ENCODE measurements at regions not wholly inside any gene's neighbourhood (a gene's known extent, or its start where the extent isn't known, plus 50 kb on each side); places are given as distances from the start of the nearest gene placed in this dataset.
A peak's percentile ranks its signal among the peaks of the same experiment; 100 is the strongest.

- DNase-seq (ENCODE audit: low spot score) = no peak
- no peak for FAIRE-seq
Observed at GRCh38 chr2:10236571-10237391, 65.9 kb upstream of the HPCAL1 start.

DNA sequence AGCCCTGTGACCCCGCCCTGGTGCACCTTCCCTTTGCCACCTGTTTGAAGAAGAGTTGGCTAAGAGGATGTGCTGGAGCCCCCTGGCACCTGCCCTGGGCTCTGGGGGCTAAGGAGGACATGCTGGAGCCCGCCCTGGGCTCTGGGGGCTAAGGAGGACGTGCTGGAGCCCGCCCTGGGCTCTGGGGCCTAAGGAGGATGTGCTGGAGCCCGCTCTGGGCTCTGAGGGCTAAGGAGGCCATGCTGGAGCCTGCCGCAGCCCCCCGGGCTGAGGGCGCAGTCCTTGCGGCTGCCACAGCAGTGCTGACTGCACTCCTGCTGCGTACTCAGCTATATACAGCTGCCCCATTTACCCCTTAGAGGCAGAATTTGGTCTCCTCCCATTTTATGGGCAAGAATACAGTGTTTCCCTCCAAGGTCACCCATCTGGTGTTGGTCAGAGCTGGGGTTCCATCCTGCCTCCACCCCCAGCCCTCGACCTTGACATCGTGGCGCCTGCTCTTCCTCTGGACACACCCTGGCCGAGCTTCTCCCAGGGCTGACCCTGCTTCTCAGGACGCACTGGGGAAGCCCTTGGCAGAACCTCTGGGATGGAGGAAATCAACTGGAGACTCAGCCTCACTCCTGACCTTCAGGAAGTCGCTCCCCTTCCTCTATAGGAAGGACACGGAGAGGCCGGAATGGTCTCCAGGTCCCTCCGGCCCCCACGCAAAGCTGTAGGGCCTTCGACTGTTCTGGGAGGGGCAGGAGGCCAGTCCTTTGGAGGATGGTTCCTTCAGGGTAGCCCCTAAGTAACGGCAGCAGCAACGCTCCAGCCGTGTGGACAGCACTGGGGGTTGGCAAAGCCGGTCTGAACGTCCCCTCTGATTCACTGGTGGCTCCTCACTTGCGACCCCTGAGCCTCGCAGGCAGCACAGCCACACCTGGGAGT is 65.0 kb upstream of the HPCAL1 start:
- DNase-seq (ENCODE audit: low spot score) = no peak
- FAIRE-seq = no peak

DNA sequence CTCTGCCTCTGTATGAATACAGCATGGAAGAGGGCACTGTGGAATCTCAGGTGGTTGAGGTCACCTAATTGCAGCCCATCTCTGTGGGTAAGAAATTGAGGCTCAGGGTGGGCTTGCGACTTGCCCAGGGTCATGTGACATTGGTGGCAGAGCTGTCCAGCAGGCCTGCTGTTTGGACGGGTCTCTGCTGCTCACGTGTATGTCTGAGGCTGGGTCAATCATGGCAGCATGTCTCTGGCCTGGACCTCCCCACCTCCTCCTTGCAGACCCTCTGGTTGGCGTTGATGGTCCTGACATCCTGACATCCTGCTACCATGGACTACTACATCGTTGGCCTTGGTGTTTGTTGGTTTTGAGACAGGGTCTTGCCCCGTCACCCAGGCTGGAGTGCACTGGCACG is 64.3 kb upstream of the HPCAL1 start:
- no peak for DNase-seq (ENCODE audit: low spot score)
- no peak for FAIRE-seq

- FAIRE-seq = no peak
Observed at GRCh38 chr2:10238991-10239485, 63.7 kb upstream of the HPCAL1 start.

GRCh38 chr2:10239561-10239967 is 63.1 kb upstream of the HPCAL1 start:
- no peak for DNase-seq (ENCODE audit: low spot score)
- FAIRE-seq = no peak

More at GRCh38 chr2:10238991-10239485, 63.7 kb upstream of the HPCAL1 start:
- no peak for DNase-seq (ENCODE audit: low spot score)

DNA sequence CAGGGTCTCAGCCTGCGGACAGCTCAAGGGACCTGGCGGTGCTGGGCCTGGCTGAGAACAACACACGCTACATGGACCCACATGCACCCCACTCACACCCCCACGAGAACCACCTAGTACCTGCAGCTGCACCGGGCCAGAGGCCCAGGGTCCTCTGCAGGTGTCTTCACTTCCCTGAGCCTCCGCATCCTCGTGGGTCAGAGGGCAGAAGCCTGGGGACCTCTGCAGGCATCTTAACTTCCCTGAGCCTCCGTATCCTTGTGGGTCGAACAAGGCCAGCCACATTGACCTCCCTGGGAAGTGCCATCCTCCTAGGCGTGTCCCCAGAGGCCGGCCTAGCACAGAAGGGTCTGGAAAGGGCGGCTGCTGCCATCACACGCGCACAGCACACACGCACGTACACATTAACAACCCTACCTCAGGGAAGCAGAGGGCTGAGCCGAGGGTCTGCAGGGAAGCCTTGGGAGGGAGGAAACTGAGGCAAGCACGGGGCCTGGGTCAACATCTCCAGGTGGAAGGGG is 62.5 kb upstream of the HPCAL1 start:
- FAIRE-seq (no peak), DNase-seq (ENCODE audit: low spot score) (no peak)

- FAIRE-seq = no peak
Observed at GRCh38 chr2:10240911-10241610, 61.6 kb upstream of the HPCAL1 start.

DNA sequence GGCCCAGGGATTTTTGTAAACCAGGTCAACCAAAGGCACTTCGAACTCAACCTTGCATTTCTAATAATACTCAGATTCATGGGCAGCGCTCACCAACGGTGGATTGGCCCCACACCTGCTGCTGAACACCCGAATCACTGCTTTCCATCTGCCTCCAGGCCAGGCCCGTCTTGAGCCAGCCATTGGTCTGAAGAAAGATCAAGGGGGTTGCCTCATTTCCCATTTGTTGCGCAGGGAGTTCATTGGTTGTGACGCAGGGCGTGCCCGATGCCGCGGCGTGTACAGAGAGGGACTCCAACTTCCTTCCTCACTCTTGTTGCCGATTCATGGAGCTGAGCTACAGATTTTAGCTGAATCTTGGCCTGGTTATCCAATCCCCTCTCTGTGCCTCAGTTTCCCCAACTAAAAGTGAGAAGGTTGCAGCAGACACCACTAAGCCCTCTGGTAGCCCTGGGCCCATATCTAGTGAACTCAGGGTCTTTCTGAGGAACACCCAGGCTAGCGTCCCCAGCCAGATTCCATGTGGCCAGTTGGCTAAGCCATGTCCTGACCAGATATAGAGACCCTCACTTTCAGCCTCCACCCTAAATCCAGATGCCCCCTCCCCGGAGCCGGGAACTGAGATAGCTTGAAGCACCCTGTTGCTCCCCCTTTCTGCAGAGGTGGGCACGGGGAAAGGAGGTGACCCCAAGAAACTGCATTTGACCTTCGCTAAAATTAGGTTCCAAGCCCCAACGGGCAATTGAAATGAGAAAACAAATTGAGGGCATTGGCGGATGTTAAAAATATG is 60.9 kb upstream of the HPCAL1 start:
- DNase-seq (ENCODE audit: low spot score) (no peak), FAIRE-seq (peak; percentile 42)

More at GRCh38 chr2:10240911-10241610, 61.6 kb upstream of the HPCAL1 start:
- DNase-seq (ENCODE audit: low spot score) = no peak

- FAIRE-seq = no peak
Observed at GRCh38 chr2:10242451-10242850, 60.3 kb upstream of the HPCAL1 start.

GRCh38 chr2:10242998-10243925 is 59.4 kb upstream of the HPCAL1 start:
- DNase-seq (ENCODE audit: low spot score) (no peak), FAIRE-seq (peak; percentile 13)

More at GRCh38 chr2:10242451-10242850, 60.3 kb upstream of the HPCAL1 start:
- no peak for DNase-seq (ENCODE audit: low spot score)

- DNase-seq (ENCODE audit: low spot score) (no peak), FAIRE-seq (no peak)
Observed at GRCh38 chr2:10243926-10244270, 58.8 kb upstream of the HPCAL1 start.

GRCh38 chr2:10245021-10245420 is 57.7 kb upstream of the HPCAL1 start:
- DNase-seq (ENCODE audit: low spot score) (no peak), FAIRE-seq (no peak)

GRCh38 chr2:10245661-10246060 is 57.0 kb upstream of the HPCAL1 start:
- FAIRE-seq = no peak
- no peak for DNase-seq (ENCODE audit: low spot score)

DNA sequence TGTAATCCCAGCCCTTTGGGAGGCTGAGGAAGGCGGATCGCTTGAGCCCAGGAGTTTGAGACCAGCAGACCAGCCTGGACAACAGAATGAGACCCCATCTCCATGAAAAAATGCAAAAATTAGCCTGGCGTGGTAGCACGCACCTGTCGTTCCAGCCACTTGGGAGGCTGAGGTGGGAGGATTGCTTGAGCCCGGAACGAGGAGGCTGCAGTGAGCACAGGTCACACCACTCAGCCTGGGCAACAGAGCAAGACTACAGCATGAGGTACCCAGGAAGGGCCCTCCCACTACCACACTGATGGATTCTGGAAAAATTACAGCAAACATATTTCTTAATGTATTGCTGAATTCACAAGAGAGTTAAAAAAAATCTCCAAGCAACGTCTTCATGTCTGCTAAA is 56.3 kb upstream of the HPCAL1 start:
- DNase-seq (ENCODE audit: low spot score) (no peak), FAIRE-seq (no peak)

DNA sequence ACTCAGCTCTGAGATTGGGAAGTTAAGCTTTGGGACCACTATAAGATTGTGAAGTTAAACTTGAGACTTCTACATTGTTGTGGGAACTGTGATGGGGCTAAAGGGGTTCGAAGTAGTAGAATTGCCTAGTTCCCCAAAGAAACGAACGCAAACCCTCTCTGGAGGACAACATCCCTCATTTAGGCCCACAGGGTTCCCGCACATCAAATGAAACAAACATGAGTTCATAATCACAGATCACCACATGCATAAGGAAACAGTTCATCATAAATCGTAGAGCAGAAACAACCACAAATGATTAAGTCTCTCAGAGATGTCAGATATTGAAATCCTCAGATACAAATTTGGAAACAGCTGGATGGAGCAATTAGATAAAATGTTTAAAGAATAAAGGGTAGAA is 55.9 kb upstream of the HPCAL1 start:
- no peak for DNase-seq (ENCODE audit: low spot score)
- FAIRE-seq = no peak

DNA sequence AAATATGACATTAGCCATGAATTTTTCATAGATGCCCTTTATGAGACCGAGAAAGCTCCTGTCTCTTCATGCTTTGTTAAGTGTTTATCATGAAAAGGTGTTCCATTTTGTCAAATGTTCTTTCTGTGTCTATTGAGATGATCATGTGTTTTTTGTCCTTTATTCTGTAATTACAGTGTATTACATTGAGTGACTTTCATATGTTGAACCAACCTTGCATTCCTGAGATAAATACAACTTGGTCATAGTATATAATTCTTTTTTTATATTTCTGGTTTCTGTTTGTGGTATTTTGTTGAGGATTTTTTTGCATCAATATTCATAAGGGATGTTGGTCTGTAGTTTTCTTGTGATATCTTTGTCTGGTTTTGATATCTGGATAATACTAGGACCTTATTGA is 52.9 kb upstream of the HPCAL1 start:
- DNase-seq (ENCODE audit: low spot score) = no peak
- FAIRE-seq = no peak

GRCh38 chr2:10252224-10252623 is 50.5 kb upstream of the HPCAL1 start:
- FAIRE-seq (peak; percentile 65), DNase-seq (ENCODE audit: low spot score) (no peak)

- DNase-seq (ENCODE audit: low spot score) (no peak), FAIRE-seq (no peak)
Observed at GRCh38 chr2:10252661-10253060, 50.0 kb upstream of the HPCAL1 start.

Data from urothelium cell line (cell line).